ENCODE measurements at regions not wholly inside any gene's neighbourhood (a gene's known extent, or its start where the extent isn't known, plus 50 kb on each side); places are given as distances from the start of the nearest gene placed in this dataset.
A peak's percentile ranks its signal among the peaks of the same experiment; 100 is the strongest.

GRCh38 chr5:43889233-43889632 is 286.3 kb downstream of the NNT start:
- no CpG with 5 or more reads among the region's 1 CpG for WGBS (ENCODE audit: extremely low coverage, insufficient coverage, low lambda C conversion rate)
- Histone ChIP-seq H3K18ac (ENCODE audit: low read length) (no peak overlapping the region), H3K4me3 (ENCODE audit: low read length) (no peak overlapping the region), H4K8ac (ENCODE audit: low read depth, low read length) (no peak overlapping the region), H3K36me3 (ENCODE audit: control insufficient read depth, insufficient read depth, low read length) (no peaks in the 10 kb centered on the region), H3K27me3 (ENCODE audit: insufficient read depth, low read length, poor library complexity) (no peaks in the 10 kb centered on the region), H3K79me1 (ENCODE audit: low read length) (no peaks in the 10 kb centered on the region), H3K4ac (ENCODE audit: low read depth, low read length) (no peak overlapping the region), H3K4me1 (ENCODE audit: control insufficient read depth, low read depth, low read length) (peaks cover 2% of the 10 kb centered on the region), H3K9ac (ENCODE audit: low read length) (no peak overlapping the region), H4K5ac (ENCODE audit: low read length) (no peak overlapping the region), H2BK5ac (ENCODE audit: low read length) (no peak overlapping the region), H3K4me2 (ENCODE audit: low read length) (no peak overlapping the region), H2AK5ac (ENCODE audit: low read length) (no peak overlapping the region), H3K27ac (ENCODE audit: low read depth, low read length) (no peak overlapping the region), H2BK120ac (ENCODE audit: low read depth, low read length) (no peak overlapping the region), H3K23ac (ENCODE audit: low read length) (no peak overlapping the region), H3K56ac (ENCODE audit: low read length) (no peak overlapping the region), H2BK15ac (replicated peaks; ENCODE audit: low read depth) (no peak overlapping the region), H3K79me2 (ENCODE audit: control insufficient read depth, insufficient read depth, low read length) (no peaks in the 10 kb centered on the region)
- no peak for DNase-seq

GRCh38 chr5:43875741-43876140 is 272.8 kb downstream of the NNT start:
- no peak for DNase-seq
- Histone ChIP-seq H3K79me2 (ENCODE audit: control insufficient read depth, insufficient read depth, low read length) (no peaks in the 10 kb centered on the region), H2AK5ac (ENCODE audit: low read length) (no peak overlapping the region), H3K23ac (ENCODE audit: low read length) (no peak overlapping the region), H3K4ac (ENCODE audit: low read depth, low read length) (peak overlapping the region; percentile 16), H3K36me3 (ENCODE audit: control insufficient read depth, insufficient read depth, low read length) (no peaks in the 10 kb centered on the region), H3K4me1 (ENCODE audit: control insufficient read depth, low read depth, low read length) (peaks cover 2% of the 10 kb centered on the region), H3K27ac (ENCODE audit: low read depth, low read length) (no peak overlapping the region), H3K9ac (ENCODE audit: low read length) (no peak overlapping the region), H2BK15ac (replicated peaks; ENCODE audit: low read depth) (peak overlapping the region; percentile 85), H2BK120ac (ENCODE audit: low read depth, low read length) (peak overlapping the region; percentile 82), H3K18ac (ENCODE audit: low read length) (peak overlapping the region; percentile 75), H2BK5ac (ENCODE audit: low read length) (no peak overlapping the region), H4K5ac (ENCODE audit: low read length) (no peak overlapping the region), H4K8ac (ENCODE audit: low read depth, low read length) (no peak overlapping the region), H3K4me3 (ENCODE audit: low read length) (no peak overlapping the region), H3K79me1 (ENCODE audit: low read length) (no peaks in the 10 kb centered on the region), H3K56ac (ENCODE audit: low read length) (no peak overlapping the region), H3K27me3 (ENCODE audit: insufficient read depth, low read length, poor library complexity) (no peaks in the 10 kb centered on the region), H3K4me2 (ENCODE audit: low read length) (no peak overlapping the region)
- no CpG with 5 or more reads among the region's 1 CpG for WGBS (ENCODE audit: extremely low coverage, insufficient coverage, low lambda C conversion rate)

- Histone ChIP-seq H3K4me3 (ENCODE audit: low read length) (no peak overlapping the region), H3K4ac (ENCODE audit: low read depth, low read length) (no peak overlapping the region), H3K18ac (ENCODE audit: low read length) (peak overlapping the region; percentile 52), H2BK120ac (ENCODE audit: low read depth, low read length) (no peak overlapping the region), H3K79me2 (ENCODE audit: control insufficient read depth, insufficient read depth, low read length) (no peaks in the 10 kb centered on the region), H4K5ac (ENCODE audit: low read length) (no peak overlapping the region), H3K36me3 (ENCODE audit: control insufficient read depth, insufficient read depth, low read length) (no peaks in the 10 kb centered on the region), H3K4me1 (ENCODE audit: control insufficient read depth, low read depth, low read length) (peaks cover 2% of the 10 kb centered on the region), H2AK5ac (ENCODE audit: low read length) (no peak overlapping the region), H4K8ac (ENCODE audit: low read depth, low read length) (no peak overlapping the region), H3K79me1 (ENCODE audit: low read length) (no peaks in the 10 kb centered on the region), H3K23ac (ENCODE audit: low read length) (no peak overlapping the region), H3K27me3 (ENCODE audit: insufficient read depth, low read length, poor library complexity) (no peaks in the 10 kb centered on the region), H3K9ac (ENCODE audit: low read length) (no peak overlapping the region), H2BK15ac (replicated peaks; ENCODE audit: low read depth) (no peak overlapping the region), H3K27ac (ENCODE audit: low read depth, low read length) (no peak overlapping the region), H3K4me2 (ENCODE audit: low read length) (no peak overlapping the region), H3K56ac (ENCODE audit: low read length) (no peak overlapping the region), H2BK5ac (ENCODE audit: low read length) (no peak overlapping the region)
- peak; percentile 95 for DNase-seq
- no CpG with 5 or more reads among the region's 3 CpGs for WGBS (ENCODE audit: extremely low coverage, insufficient coverage, low lambda C conversion rate)
Observed at GRCh38 chr5:43874772-43875171, 271.8 kb downstream of the NNT start.

GRCh38 chr5:43873791-43874190 is 270.8 kb downstream of the NNT start:
- Histone ChIP-seq H3K23ac (ENCODE audit: low read length) (no peak overlapping the region), H3K18ac (ENCODE audit: low read length) (peak overlapping the region; percentile 52), H3K4me1 (ENCODE audit: control insufficient read depth, low read depth, low read length) (peaks cover 2% of the 10 kb centered on the region), H4K8ac (ENCODE audit: low read depth, low read length) (no peak overlapping the region), H3K27ac (ENCODE audit: low read depth, low read length) (peak overlapping the region; percentile 10), H3K36me3 (ENCODE audit: control insufficient read depth, insufficient read depth, low read length) (no peaks in the 10 kb centered on the region), H3K56ac (ENCODE audit: low read length) (peak overlapping the region; percentile 64), H2AK5ac (ENCODE audit: low read length) (peak overlapping the region; percentile 28), H2BK15ac (replicated peaks; ENCODE audit: low read depth) (no peak overlapping the region), H3K27me3 (ENCODE audit: insufficient read depth, low read length, poor library complexity) (no peaks in the 10 kb centered on the region), H3K4ac (ENCODE audit: low read depth, low read length) (no peak overlapping the region), H3K4me2 (ENCODE audit: low read length) (no peak overlapping the region), H3K79me2 (ENCODE audit: control insufficient read depth, insufficient read depth, low read length) (no peaks in the 10 kb centered on the region), H4K5ac (ENCODE audit: low read length) (no peak overlapping the region), H2BK120ac (ENCODE audit: low read depth, low read length) (peak overlapping the region; percentile 73), H3K79me1 (ENCODE audit: low read length) (no peaks in the 10 kb centered on the region), H3K9ac (ENCODE audit: low read length) (no peak overlapping the region), H3K4me3 (ENCODE audit: low read length) (no peak overlapping the region), H2BK5ac (ENCODE audit: low read length) (no peak overlapping the region)
- WGBS (ENCODE audit: extremely low coverage, insufficient coverage, low lambda C conversion rate): no CpG with 5 or more reads among the region's 1 CpG
- DNase-seq: no peak

- Histone ChIP-seq H3K27me3 (ENCODE audit: insufficient read depth, low read length, poor library complexity) (no peaks in the 10 kb centered on the region), H3K4ac (ENCODE audit: low read depth, low read length) (no peak overlapping the region)
- DNase-seq: peak; percentile 44
Observed at GRCh38 chr5:43859309-43859708, 256.3 kb downstream of the NNT start.

GRCh38 chr5:43855452-43855851 is 252.5 kb downstream of the NNT start:
- no peak overlapping the region for H3K18ac ChIP-seq (ENCODE audit: low read length)
- no peak overlapping the region for H3K4me3 ChIP-seq (ENCODE audit: low read length)
- H2AK5ac ChIP-seq (ENCODE audit: low read length): no peak overlapping the region
- no peaks in the 10 kb centered on the region for H3K27me3 ChIP-seq (ENCODE audit: insufficient read depth, low read length, poor library complexity)
- H3K36me3 ChIP-seq (ENCODE audit: control insufficient read depth, insufficient read depth, low read length): no peaks in the 10 kb centered on the region
- no peak overlapping the region for H4K5ac ChIP-seq (ENCODE audit: low read length)
- H2BK15ac ChIP-seq (replicated peaks; ENCODE audit: low read depth): no peak overlapping the region
- no peak overlapping the region for H3K27ac ChIP-seq (ENCODE audit: low read depth, low read length)
- H2BK5ac ChIP-seq (ENCODE audit: low read length): no peak overlapping the region
- H3K79me2 ChIP-seq (ENCODE audit: control insufficient read depth, insufficient read depth, low read length): no peaks in the 10 kb centered on the region
- H3K56ac ChIP-seq (ENCODE audit: low read length): no peak overlapping the region
- DNase-seq: peak; percentile 37
- H4K8ac ChIP-seq (ENCODE audit: low read depth, low read length): no peak overlapping the region
- no peak overlapping the region for H3K4ac ChIP-seq (ENCODE audit: low read depth, low read length)
- H2BK120ac ChIP-seq (ENCODE audit: low read depth, low read length): no peak overlapping the region
- no CpG with 5 or more reads among the region's 5 CpGs for WGBS (ENCODE audit: extremely low coverage, insufficient coverage, low lambda C conversion rate)
- no peak overlapping the region for H3K9ac ChIP-seq (ENCODE audit: low read length)
- H3K4me1 ChIP-seq (ENCODE audit: control insufficient read depth, low read depth, low read length): peaks cover 2% of the 10 kb centered on the region
- no peak overlapping the region for H3K23ac ChIP-seq (ENCODE audit: low read length)
- no peaks in the 10 kb centered on the region for H3K79me1 ChIP-seq (ENCODE audit: low read length)
- no peak overlapping the region for H3K4me2 ChIP-seq (ENCODE audit: low read length)

More at GRCh38 chr5:43859309-43859708, 256.3 kb downstream of the NNT start:
- no peak overlapping the region for H3K4me3 ChIP-seq (ENCODE audit: low read length)
- H3K23ac ChIP-seq (ENCODE audit: low read length): no peak overlapping the region
- no peak overlapping the region for H4K8ac ChIP-seq (ENCODE audit: low read depth, low read length)
- no peak overlapping the region for H2BK120ac ChIP-seq (ENCODE audit: low read depth, low read length)
- no peaks in the 10 kb centered on the region for H3K36me3 ChIP-seq (ENCODE audit: control insufficient read depth, insufficient read depth, low read length)
- no peak overlapping the region for H2BK15ac ChIP-seq (replicated peaks; ENCODE audit: low read depth)
- H3K79me2 ChIP-seq (ENCODE audit: control insufficient read depth, insufficient read depth, low read length): no peaks in the 10 kb centered on the region
- no peaks in the 10 kb centered on the region for H3K79me1 ChIP-seq (ENCODE audit: low read length)
- H3K56ac ChIP-seq (ENCODE audit: low read length): no peak overlapping the region
- no peak overlapping the region for H4K5ac ChIP-seq (ENCODE audit: low read length)
- no peak overlapping the region for H3K9ac ChIP-seq (ENCODE audit: low read length)
- no peak overlapping the region for H3K27ac ChIP-seq (ENCODE audit: low read depth, low read length)
- H3K4me2 ChIP-seq (ENCODE audit: low read length): no peak overlapping the region
- H2BK5ac ChIP-seq (ENCODE audit: low read length): no peak overlapping the region
- H3K4me1 ChIP-seq (ENCODE audit: control insufficient read depth, low read depth, low read length): peaks cover 2% of the 10 kb centered on the region
- H2AK5ac ChIP-seq (ENCODE audit: low read length): no peak overlapping the region
- no peak overlapping the region for H3K18ac ChIP-seq (ENCODE audit: low read length)

All from mesendoderm (in vitro differentiated cells).